A673 (cell line): ENCODE measurements at regions not wholly inside any gene's neighbourhood (a gene's known extent, or its start where the extent isn't known, plus 50 kb on each side); places are given as distances from the start of the nearest gene placed in this dataset.

Source experiments
- BruUV-seq: library from RNA; stranded (reverse); fragments of 400-500 nt; replicated peaks from 2 replicates; lab custom pipeline; 2021; lab: Mats Ljungman, UMichigan
- CTCF ChIA-PET: fragments of 300-600 bp; sonication (Branson Sonifier 250); formaldehyde crosslinking; loops from one replicate; lab custom pipeline; 2022; ENCODE audit warnings: antibody characterized with exemption; lab: Charles Lee
- POLR2A ChIA-PET: fragments of 300-600 bp; sonication (Branson Sonifier 250); formaldehyde crosslinking; loops from one replicate; lab custom pipeline; 2022; ENCODE audit warnings: antibody characterized with exemption; ENCODE audit not compliant: low non-redundant PET; lab: Charles Lee
- DNase-seq: peaks from one replicate; pipeline ENCODE4 v3.0.0-alpha.2; 2015; ENCODE audit warnings: low spot score
- H3K27ac ChIP-seq: fragments of 200-600 bp; sonication (generic); 2 replicates; pipeline ENCODE4 v1.5.1; 2016; ENCODE audit warnings: mixed run types, low read depth, mild to moderate bottlenecking, mixed read lengths, antibody characterized with exemption, low read length; ENCODE audit not compliant: poor library complexity, severe bottlenecking
- H3K27me3 ChIP-seq: fragments of 200-600 bp; sonication (generic); replicated peaks from 2 replicates; pipeline ENCODE4 v1.6.1; 2017; ENCODE audit warnings: mixed run types, low read depth, mild to moderate bottlenecking, mixed read lengths, antibody characterized with exemption, low read length; ENCODE audit not compliant: insufficient read depth, poor library complexity
- H3K36me3 ChIP-seq: fragments of 200-600 bp; sonication (generic); 2 replicates; pipeline ENCODE4 v1.6.1; 2016; ENCODE audit warnings: mixed run types, mild to moderate bottlenecking, mixed read lengths, antibody characterized with exemption, low read length; ENCODE audit not compliant: insufficient read depth, poor library complexity, severe bottlenecking
- H3K4me1 ChIP-seq: fragments of 200-600 bp; sonication (generic); 2 replicates; pipeline ENCODE4 v1.6.1; 2017; ENCODE audit warnings: mixed run types, mild to moderate bottlenecking, mixed read lengths, antibody characterized with exemption, low read length; ENCODE audit not compliant: insufficient read depth, poor library complexity, severe bottlenecking
- H3K4me3 ChIP-seq: fragments of 200-600 bp; sonication (generic); 2 replicates; pipeline ENCODE4 v1.5.1; 2016; ENCODE audit warnings: low read depth, mixed run types, mild to moderate bottlenecking, mixed read lengths, low read length; ENCODE audit not compliant: poor library complexity, severe bottlenecking
- H3K9me3 ChIP-seq: fragments of 200-600 bp; sonication (generic); 2 replicates; pipeline ENCODE4 v1.6.1; 2016; ENCODE audit warnings: mixed run types, low read depth, mild to moderate bottlenecking, mixed read lengths, antibody characterized with exemption, low read length; ENCODE audit not compliant: poor library complexity, severe bottlenecking
- EZH2 ChIP-seq: fragments of 200-600 bp; sonication (generic); IDR thresholded peaks from 2 replicates; pipeline ENCODE4 v1.6.1; 2017; ENCODE audit warnings: borderline replicate concordance, low read depth, mild to moderate bottlenecking, mixed read lengths, antibody characterized with exemption, low read length; ENCODE audit not compliant: poor library complexity, severe bottlenecking
- intact Hi-C: fragments of 100-400 bp; cut with micrococcal nuclease; formaldehyde crosslinking; loops from one replicate; pipeline ENCODE4 v1.10.0; 2022; ENCODE audit not compliant: unreplicated experiment
- TF ChIP-seq, protein P1 (sequence below): fragments of 300-800, 200-600 bp; sonication (generic); conservative IDR thresholded peaks from 2 replicates; pipeline ENCODE4 v1.5.1; 2017; ENCODE audit warnings: low read depth, mild to moderate bottlenecking, antibody characterized with exemption, low read length, moderate library complexity, mixed read lengths

DNA sequence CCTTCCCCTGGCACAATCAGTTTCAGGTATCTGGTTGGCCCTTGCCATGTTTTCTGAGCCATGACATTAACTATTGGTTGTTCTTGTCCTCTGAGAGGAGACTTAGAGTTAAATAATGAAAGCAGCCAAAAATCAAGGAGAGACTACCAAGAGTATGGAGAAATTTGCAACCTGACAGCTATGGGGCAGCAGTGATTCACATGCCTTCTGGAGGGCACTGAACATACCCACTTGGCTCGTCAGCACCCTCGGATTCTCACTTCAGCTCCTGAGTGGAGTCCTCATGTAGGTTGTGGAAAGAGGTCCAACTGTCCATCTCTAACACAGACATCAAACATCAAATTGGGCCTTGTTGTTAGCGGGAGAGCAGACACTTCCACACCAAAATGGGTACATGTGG lies 265.6 kb downstream of the EBLN2 start:
- Histone ChIP-seq H3K27ac (no peak overlapping the region), H3K9me3 (no peaks in the 10 kb centered on the region), H3K27me3 (no peaks in the 10 kb centered on the region), H3K4me1 (no peaks in the 10 kb centered on the region), H3K4me3 (no peak overlapping the region), H3K36me3 (no peaks in the 10 kb centered on the region)
- BruUV-seq: no TSS peak
- ChIA-PET CTCF (no interaction called here), POLR2A (no interaction called here)
- intact Hi-C loops: no loop called here
- TF ChIP-seq, protein P1, sequence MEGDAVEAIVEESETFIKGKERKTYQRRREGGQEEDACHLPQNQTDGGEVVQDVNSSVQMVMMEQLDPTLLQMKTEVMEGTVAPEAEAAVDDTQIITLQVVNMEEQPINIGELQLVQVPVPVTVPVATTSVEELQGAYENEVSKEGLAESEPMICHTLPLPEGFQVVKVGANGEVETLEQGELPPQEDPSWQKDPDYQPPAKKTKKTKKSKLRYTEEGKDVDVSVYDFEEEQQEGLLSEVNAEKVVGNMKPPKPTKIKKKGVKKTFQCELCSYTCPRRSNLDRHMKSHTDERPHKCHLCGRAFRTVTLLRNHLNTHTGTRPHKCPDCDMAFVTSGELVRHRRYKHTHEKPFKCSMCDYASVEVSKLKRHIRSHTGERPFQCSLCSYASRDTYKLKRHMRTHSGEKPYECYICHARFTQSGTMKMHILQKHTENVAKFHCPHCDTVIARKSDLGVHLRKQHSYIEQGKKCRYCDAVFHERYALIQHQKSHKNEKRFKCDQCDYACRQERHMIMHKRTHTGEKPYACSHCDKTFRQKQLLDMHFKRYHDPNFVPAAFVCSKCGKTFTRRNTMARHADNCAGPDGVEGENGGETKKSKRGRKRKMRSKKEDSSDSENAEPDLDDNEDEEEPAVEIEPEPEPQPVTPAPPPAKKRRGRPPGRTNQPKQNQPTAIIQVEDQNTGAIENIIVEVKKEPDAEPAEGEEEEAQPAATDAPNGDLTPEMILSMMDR: no peak
- TF ChIP-seq EZH2: no peak
- DNase-seq: no peak
